GM19452 (cell line): ENCODE measurements at regions not wholly inside any gene's neighbourhood (a gene's known extent, or its start where the extent isn't known, plus 50 kb on each side); places are given as distances from the start of the nearest gene placed in this dataset.

ENCODE experiments used
- ATAC-seq: cut with Tn5 transposase; IDR thresholded peaks from one replicate; pipeline ENCODE4 v1.9.1; 2021; ENCODE audit not compliant: unreplicated experiment

GRCh38 chr11:80837051-80837450 lies 1396.2 kb upstream of the TENM4 start:
- no peak for ATAC-seq

GRCh38 chr11:80831374-80831773 lies 1390.5 kb upstream of the TENM4 start:
- ATAC-seq = no peak

GRCh38 chr11:80827781-80828180 lies 1387.0 kb upstream of the TENM4 start:
- ATAC-seq = no peak

GRCh38 chr11:80826808-80827207 lies 1386.0 kb upstream of the TENM4 start:
- ATAC-seq = no peak

GRCh38 chr11:80822308-80822707 lies 1381.5 kb upstream of the TENM4 start:
- ATAC-seq = no peak

- ATAC-seq = no peak
These were observed 1378.4 kb upstream of the TENM4 start for GRCh38 chr11:80819271-80819670.

- ATAC-seq = no peak
These were observed 1376.1 kb upstream of the TENM4 start for GRCh38 chr11:80816966-80817365.

- peak; percentile 32 for ATAC-seq
These were observed 1375.6 kb upstream of the TENM4 start for GRCh38 chr11:80816454-80816847.

GRCh38 chr11:80815752-80816453 lies 1375.1 kb upstream of the TENM4 start:
- ATAC-seq = peak; percentile 90

- no peak for ATAC-seq
These were observed 1374.0 kb upstream of the TENM4 start for GRCh38 chr11:80814813-80815212.

- no peak for ATAC-seq
These were observed 1369.9 kb upstream of the TENM4 start for GRCh38 chr11:80810695-80811094.

GRCh38 chr11:80798174-80798573 lies 1357.3 kb upstream of the TENM4 start:
- ATAC-seq = no peak

- ATAC-seq = no peak
These were observed 1342.7 kb upstream of the TENM4 start for GRCh38 chr11:80783561-80783960.

GRCh38 chr11:80782135-80782885 lies 1341.5 kb upstream of the TENM4 start:
- ATAC-seq = no peak

GRCh38 chr11:80779905-80780605 lies 1339.2 kb upstream of the TENM4 start:
- no peak for ATAC-seq

GRCh38 chr11:80778941-80779340 lies 1338.1 kb upstream of the TENM4 start:
- no peak for ATAC-seq

- ATAC-seq = no peak
These were observed 1337.6 kb upstream of the TENM4 start for GRCh38 chr11:80778432-80778831.

- ATAC-seq = no peak
These were observed 1333.1 kb upstream of the TENM4 start for GRCh38 chr11:80773919-80774318.

- ATAC-seq = no peak
These were observed 1330.2 kb upstream of the TENM4 start for GRCh38 chr11:80771017-80771416.

- no peak for ATAC-seq
These were observed 1318.0 kb upstream of the TENM4 start for GRCh38 chr11:80758787-80759186.

- ATAC-seq = no peak
These were observed 1307.5 kb upstream of the TENM4 start for GRCh38 chr11:80748207-80748925.
